HepG2 (cell line): ENCODE measurements at regions not wholly inside any gene's neighbourhood (a gene's known extent, or its start where the extent isn't known, plus 50 kb on each side); places are given as distances from the start of the nearest gene placed in this dataset.

ENCODE experiments used
- KAT8 ChIP-seq: IDR thresholded peaks from 2 replicates; pipeline ENCODE4 v1.6.1; 2016; ENCODE audit warnings: missing genetic modification reagents, missing compliant biosample characterization
- LBX2 ChIP-seq: sonication (generic); formaldehyde crosslinking; IDR thresholded peaks from 2 replicates; pipeline ENCODE4 v1.5.0; 2020; ENCODE audit warnings: missing genetic modification reagents, mild to moderate bottlenecking, borderline replicate concordance
- NCOA5 ChIP-seq: sonication (generic); formaldehyde crosslinking; IDR thresholded peaks from 2 replicates; pipeline ENCODE4 v1.4.0; 2020; ENCODE audit warnings: missing genetic modification reagents
- NONO ChIP-seq, 2 experiments: fragments of 450-650 bp in 1 of 2; sonication (generic) in 1 of 2; formaldehyde crosslinking in 1 of 2; IDR thresholded peaks in 1 of 2; conservative IDR thresholded peaks in 1 of 2; 2 replicates each; pipeline versions ENCODE4 v1.6.1 to v1.8.0; 2017 to 2022; ENCODE audit warnings: mild to moderate bottlenecking in 1 of 2, missing genetic modification reagents in 1 of 2, moderate library complexity in 1 of 2
- SP140L ChIP-seq: sonication (generic); formaldehyde crosslinking; IDR thresholded peaks from 2 replicates; pipeline ENCODE4 v1.4.0; 2020; ENCODE audit warnings: missing genetic modification reagents, borderline replicate concordance
- TFDP2 ChIP-seq: sonication (generic); formaldehyde crosslinking; IDR thresholded peaks from 2 replicates; pipeline ENCODE4 v1.4.0; 2020; ENCODE audit warnings: missing genetic modification reagents
- U2AF2 ChIP-seq: fragments of 200-400 bp; formaldehyde crosslinking; IDR thresholded peaks from 2 replicates; pipeline ENCODE4 v1.6.1; 2017; ENCODE audit warnings: low read depth, mild to moderate bottlenecking, low read length
- YY1 ChIP-seq: IDR thresholded peaks from 2 replicates; pipeline ENCODE4 v1.6.1; 2011; ENCODE audit warnings: low read length, low read depth, moderate library complexity, mild to moderate bottlenecking; ENCODE audit not compliant: insufficient read depth, insufficient replicate concordance
- ZMYM3 ChIP-seq: sonication (generic); formaldehyde crosslinking; IDR thresholded peaks from 2 replicates; pipeline ENCODE4 v1.5.1; 2020; ENCODE audit warnings: mild to moderate bottlenecking, missing genetic modification reagents
- ZNF639 ChIP-seq: conservative IDR thresholded peaks from 2 replicates; pipeline ENCODE4 v1.6.1; 2018; ENCODE audit warnings: missing genetic modification reagents
- ZNF776 ChIP-seq: sonication (generic); formaldehyde crosslinking; IDR thresholded peaks from 2 replicates; pipeline ENCODE4 v1.4.0; 2020; ENCODE audit warnings: mild to moderate bottlenecking, missing genetic modification reagents
- TF ChIP-seq, protein P1 (sequence below): IDR thresholded peaks from 2 replicates; pipeline ENCODE4 v1.6.1; 2016; ENCODE audit warnings: mild to moderate bottlenecking, missing biosample characterization, missing genetic modification reagents

GRCh38 chr13:33679658-33680012, 138.3 kb upstream of the RFC3 start (continued):
- no peak for TF ChIP-seq ZNF639 (CRISPR knock-in tag)
- TF ChIP-seq YY1 = no peak
- TF ChIP-seq ZMYM3 (CRISPR knock-in tag) = no peak
- no peak for TF ChIP-seq NCOA5 (CRISPR knock-in tag)
- TF ChIP-seq TFDP2 (CRISPR knock-in tag) = no peak
- no peak for TF ChIP-seq ZNF776 (CRISPR knock-in tag)
- TF ChIP-seq, protein P1, sequence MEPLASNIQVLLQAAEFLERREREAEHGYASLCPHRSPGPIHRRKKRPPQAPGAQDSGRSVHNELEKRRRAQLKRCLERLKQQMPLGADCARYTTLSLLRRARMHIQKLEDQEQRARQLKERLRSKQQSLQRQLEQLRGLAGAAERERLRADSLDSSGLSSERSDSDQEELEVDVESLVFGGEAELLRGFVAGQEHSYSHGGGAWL = no peak
- TF ChIP-seq LBX2 (CRISPR knock-in tag) = no peak
- peak; percentile 9; the same call in 1 of the 2 replicates for TF ChIP-seq KAT8 (CRISPR knock-in tag)
- 0 out of 2 replicates have a peak, but pooled peaks have one; percentile 14 for TF ChIP-seq SP140L (CRISPR knock-in tag)
- TF ChIP-seq U2AF2 = no peak
- TF ChIP-seq NONO (IDR thresholded peaks at IDR 0.05) = no peak
- 0 out of 2 replicates have a peak, but pooled peaks have one; percentile 2 for TF ChIP-seq NONO (CRISPR knock-in tag; conservative IDR thresholded peaks at IDR 0.05)
